Astrocyte of the cerebellum (primary cell): ENCODE measurements at regions not wholly inside any gene's neighbourhood (a gene's known extent, or its start where the extent isn't known, plus 50 kb on each side); places are given as distances from the start of the nearest gene placed in this dataset.
"Not testable (repeated sequence)": the region's sequence is repeated elsewhere in the genome, so short reads cannot be mapped to it uniquely, and the experiment has no call there.

Experiments
- DNase-seq: peaks from one replicate; pipeline ENCODE4 v3.0.0-alpha.2; 2011; ENCODE audit warnings: low read depth
- H3K4me3 ChIP-seq: 2 replicates; pipeline ENCODE4 v1.5.1; 2011; ENCODE audit warnings: mild to moderate bottlenecking, low read depth, low read length, moderate library complexity
- CTCF ChIP-seq: IDR thresholded peaks from 2 replicates; pipeline ENCODE4 v1.5.1; 2012; ENCODE audit warnings: low read length, low read depth, moderate library complexity, mild to moderate bottlenecking; ENCODE audit errors: missing control alignments
- in situ Hi-C: cut with HindIII; loops from 2 replicates; pipeline ENCODE4 v1.10.0; 2017; ENCODE audit warnings: low sequenced_read_pairs

- in situ Hi-C loops, result no loop called here
- no peak for DNase-seq
- TF ChIP-seq CTCF, result no peak
- no peak overlapping the region for H3K4me3 ChIP-seq
Measured at GRCh38 chrX:35499071-35499862, 298.9 kb upstream of the MAGEB16 start.

GRCh38 chrX:35507701-35508100, 290.4 kb upstream of the MAGEB16 start:
- in situ Hi-C loops, result no loop called here
- TF ChIP-seq CTCF, result no peak
- no peak overlapping the region for H3K4me3 ChIP-seq
- DNase-seq, result no peak

- DNase-seq, in situ Hi-C loops, H3K4me3 ChIP-seq: not testable (repeated sequence)
Measured at GRCh38 chrX:35548003-35548402, 250.1 kb upstream of the MAGEB16 start.

- DNase-seq, result no peak
- H3K4me3 ChIP-seq, result no peak overlapping the region
- in situ Hi-C loops, result no loop called here
- no peak for TF ChIP-seq CTCF
Measured at GRCh38 chrX:35557916-35558315, 240.2 kb upstream of the MAGEB16 start.

GRCh38 chrX:35561985-35562384, 236.2 kb upstream of the MAGEB16 start:
- TF ChIP-seq CTCF, result no peak
- in situ Hi-C loops, result no loop called here
- no peak for DNase-seq
- no peak overlapping the region for H3K4me3 ChIP-seq

GRCh38 chrX:35562395-35562794, 235.7 kb upstream of the MAGEB16 start:
- H3K4me3 ChIP-seq, result no peak overlapping the region
- DNase-seq, result no peak
- TF ChIP-seq CTCF, result no peak
- in situ Hi-C loops, result no loop called here

- in situ Hi-C loops, result no loop called here
- no peak for TF ChIP-seq CTCF
- no peak overlapping the region for H3K4me3 ChIP-seq
- DNase-seq, result no peak
Measured at GRCh38 chrX:35590210-35590609, 207.9 kb upstream of the MAGEB16 start.

GRCh38 chrX:35611562-35611961, 186.6 kb upstream of the MAGEB16 start:
- DNase-seq, H3K4me3 ChIP-seq, in situ Hi-C loops: not testable (repeated sequence)
